ENCODE measurements at regions not wholly inside any gene's neighbourhood (a gene's known extent, or its start where the extent isn't known, plus 50 kb on each side); places are given as distances from the start of the nearest gene placed in this dataset.

- no peak for DNase-seq (ENCODE audit: low read depth)
These were observed 1080.8 kb downstream of the AMY1C start for GRCh38 chr1:104830534-104830933.

GRCh38 chr1:104852151-104852550, 1102.5 kb downstream of the AMY1C start:
- no peak for DNase-seq (ENCODE audit: low read depth)

DNA sequence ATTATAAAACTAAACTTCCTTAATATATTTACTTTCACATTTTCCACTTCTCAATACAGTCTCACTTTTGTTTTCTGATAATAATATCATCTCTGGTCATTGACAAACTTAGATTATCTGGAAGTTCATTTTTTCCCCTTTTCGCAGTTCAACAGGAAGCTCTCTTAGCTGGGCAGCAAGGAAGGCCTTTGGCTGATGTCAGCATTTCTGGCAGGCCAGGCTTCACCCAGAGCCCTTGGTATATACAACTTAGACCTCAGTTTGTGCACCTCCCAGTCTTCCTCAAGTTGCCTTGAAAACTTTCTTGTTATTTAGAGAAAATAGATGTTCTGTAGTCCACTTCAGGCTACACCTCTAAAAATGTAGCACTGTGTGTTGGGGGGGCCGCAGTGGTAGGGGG, 1103.6 kb downstream of the AMY1C start:
- DNase-seq (ENCODE audit: low read depth): no peak

GRCh38 chr1:104854529-104854928, 1104.8 kb downstream of the AMY1C start:
- no peak for DNase-seq (ENCODE audit: low read depth)

GRCh38 chr1:104855550-104855949, 1105.9 kb downstream of the AMY1C start:
- no peak for DNase-seq (ENCODE audit: low read depth)

GRCh38 chr1:104856091-104856490, 1106.4 kb downstream of the AMY1C start:
- DNase-seq (ENCODE audit: low read depth): no peak

- no peak for DNase-seq (ENCODE audit: low read depth)
These were observed 1106.8 kb downstream of the AMY1C start for GRCh38 chr1:104856518-104856917.

DNA sequence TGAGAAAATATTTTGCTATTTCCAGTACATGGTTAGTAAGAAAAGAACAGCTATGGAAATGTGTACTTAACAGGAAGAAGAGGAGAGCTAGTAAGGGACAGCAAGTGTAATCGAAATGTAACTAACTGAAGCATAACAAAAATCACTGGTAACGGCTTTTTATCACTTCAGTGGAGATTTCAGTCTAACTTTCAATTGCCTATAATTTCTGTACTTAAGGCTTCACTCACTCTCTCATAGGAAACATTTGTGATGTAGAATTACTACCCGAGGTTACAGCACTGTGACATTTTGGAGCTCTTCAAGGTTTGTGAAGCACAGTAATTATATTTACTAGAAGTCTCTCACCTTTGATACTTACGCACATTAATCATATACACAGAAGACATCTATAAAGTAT, 1119.1 kb downstream of the AMY1C start:
- DNase-seq (ENCODE audit: low read depth): no peak

- DNase-seq (ENCODE audit: low read depth): no peak
These were observed 1124.3 kb downstream of the AMY1C start for GRCh38 chr1:104874044-104874443.

DNA sequence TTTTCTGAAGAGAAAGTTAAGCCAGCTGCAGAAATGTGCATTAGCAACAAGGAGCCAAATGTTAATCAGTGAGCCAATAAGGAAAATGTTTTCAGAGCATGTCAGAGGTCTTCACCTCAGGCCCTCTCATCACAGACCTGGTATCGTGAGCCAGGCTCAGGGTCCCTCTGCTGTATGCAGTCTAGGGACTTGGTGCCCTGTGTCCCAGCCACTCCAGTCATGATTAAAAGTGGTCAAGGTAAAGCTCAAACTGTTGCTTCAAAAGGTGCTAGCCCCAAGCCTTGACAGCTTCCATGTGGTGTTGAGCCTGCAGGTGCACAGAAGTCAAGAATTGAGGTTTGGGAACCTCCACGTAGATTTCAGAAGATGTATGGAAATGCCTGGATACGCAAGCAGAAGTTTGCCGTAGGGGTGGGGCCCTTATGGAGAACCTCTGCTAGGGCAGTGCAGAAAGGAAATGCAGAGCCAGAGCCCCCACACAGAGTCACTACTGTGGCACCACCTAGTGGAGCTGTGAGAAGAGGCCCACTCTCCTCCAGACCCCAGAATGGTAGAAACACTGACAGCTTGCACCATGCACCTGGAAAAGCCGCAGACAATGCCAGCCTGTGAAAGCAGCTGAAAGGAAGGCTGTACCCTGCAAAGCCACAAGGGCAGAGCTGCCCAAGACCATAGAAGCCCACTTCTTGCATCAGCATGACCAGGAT, 1128.7 kb downstream of the AMY1C start:
- no peak for DNase-seq (ENCODE audit: low read depth)

GRCh38 chr1:104884939-104885338, 1135.2 kb downstream of the AMY1C start:
- peak; percentile 10 for DNase-seq (ENCODE audit: low read depth)

GRCh38 chr1:104905322-104905721, 1155.6 kb downstream of the AMY1C start:
- no peak for DNase-seq (ENCODE audit: low read depth)

DNA sequence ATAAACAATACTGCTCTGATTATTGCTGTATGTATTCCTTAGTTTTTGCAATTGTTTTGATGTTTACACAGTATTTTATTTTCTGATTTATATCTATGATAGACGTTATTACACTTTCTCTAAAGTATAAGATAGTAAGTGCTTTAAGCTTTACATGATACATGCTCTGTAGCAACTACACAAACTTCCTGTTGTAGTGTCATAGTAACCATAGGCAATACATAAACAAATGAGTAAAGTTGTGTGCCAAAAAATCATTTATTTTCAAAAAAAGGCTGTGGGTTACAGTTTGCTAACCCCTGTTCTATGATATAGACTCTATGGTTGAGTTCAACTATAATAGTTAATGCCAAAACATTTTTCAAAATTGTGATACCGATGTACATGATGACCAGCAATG, 1156.4 kb downstream of the AMY1C start:
- DNase-seq (ENCODE audit: low read depth): no peak

GRCh38 chr1:104919188-104919587, 1169.5 kb downstream of the AMY1C start:
- no peak for DNase-seq (ENCODE audit: low read depth)

- peak; percentile 23 for DNase-seq (ENCODE audit: low read depth)
These were observed 1171.8 kb downstream of the AMY1C start for GRCh38 chr1:104921525-104921924.

DNA sequence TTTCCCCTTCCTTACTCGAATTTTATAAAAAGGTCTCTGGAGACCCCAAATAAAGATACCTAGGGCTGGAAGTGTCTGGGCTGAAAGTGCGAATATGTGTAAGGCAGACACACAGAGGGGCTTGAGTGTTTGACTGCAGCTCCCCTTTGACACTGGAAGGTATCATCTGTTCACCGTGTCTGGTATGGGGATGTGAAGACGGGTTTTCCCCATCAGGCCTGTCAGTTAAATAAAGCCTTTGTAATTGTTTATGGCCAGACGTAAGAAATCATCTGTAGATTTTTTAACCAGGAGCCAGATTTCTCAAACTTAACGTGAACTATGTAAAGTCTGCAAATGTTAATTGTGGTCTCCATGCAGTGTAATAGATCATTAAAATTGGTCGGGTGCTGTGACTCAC, 1173.4 kb downstream of the AMY1C start:
- DNase-seq (ENCODE audit: low read depth): no peak

- no peak for DNase-seq (ENCODE audit: low read depth)
These were observed 1179.6 kb downstream of the AMY1C start for GRCh38 chr1:104929280-104929679.

- no peak for DNase-seq (ENCODE audit: low read depth)
These were observed 1182.6 kb downstream of the AMY1C start for GRCh38 chr1:104932030-104932915.

DNA sequence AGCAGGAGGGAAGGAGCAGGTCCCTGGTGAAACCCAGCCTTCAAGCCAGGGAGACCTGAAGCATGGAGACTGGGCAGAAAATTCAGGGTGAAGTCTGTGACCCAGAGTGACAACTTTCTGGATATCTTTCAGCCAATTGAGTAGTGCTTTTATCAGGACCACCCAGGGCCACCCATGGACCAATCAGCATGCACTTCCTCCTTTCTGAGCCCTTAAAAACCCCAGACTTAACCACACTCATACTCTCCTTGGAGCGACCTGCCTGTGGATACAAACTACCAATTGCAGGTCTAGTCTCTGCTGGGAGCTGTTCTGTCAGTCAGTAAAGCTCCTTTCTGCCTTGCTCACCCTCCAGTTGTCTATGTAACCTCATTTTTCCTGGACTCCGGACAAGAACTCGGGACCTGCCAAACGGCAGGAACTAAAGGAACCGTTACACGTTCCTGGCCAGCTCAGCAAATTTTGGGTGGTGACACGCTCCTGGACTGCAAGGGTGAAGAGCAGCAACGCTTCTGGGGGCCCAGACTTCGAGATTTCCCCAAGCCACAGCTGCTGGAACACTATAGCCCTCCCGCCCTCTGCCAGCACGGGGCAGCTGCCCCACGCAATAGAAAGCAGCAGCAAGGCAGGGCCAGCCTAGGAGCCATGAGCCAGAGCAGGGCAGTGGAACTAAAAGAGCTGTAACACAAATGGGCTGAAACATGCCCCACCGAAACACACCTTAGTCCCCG, 1183.4 kb downstream of the AMY1C start:
- DNase-seq (ENCODE audit: low read depth): no peak

DNA sequence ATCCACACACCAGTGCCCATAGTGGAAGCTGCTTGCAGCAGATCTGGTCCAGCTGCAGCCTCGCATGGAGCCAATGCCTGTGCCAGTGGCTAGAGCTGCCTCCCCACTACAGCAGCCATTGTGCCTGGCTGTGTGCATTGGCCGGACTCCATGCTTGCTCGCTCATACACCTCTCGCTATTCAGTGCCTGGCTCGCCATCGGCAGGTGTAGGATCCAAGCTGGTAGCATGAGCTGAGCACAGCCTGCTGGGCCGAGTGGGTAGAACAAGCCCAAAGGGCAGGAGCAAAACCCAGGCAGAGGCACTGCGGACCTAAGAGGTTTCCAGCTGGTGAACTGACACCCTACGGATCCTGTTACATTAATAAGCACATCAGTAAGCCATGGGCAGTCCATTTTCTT, 1184.1 kb downstream of the AMY1C start:
- DNase-seq (ENCODE audit: low read depth): no peak

- DNase-seq (ENCODE audit: low read depth): no peak
These were observed 1195.7 kb downstream of the AMY1C start for GRCh38 chr1:104945406-104945805.

- DNase-seq (ENCODE audit: low read depth): no peak
These were observed 1197.0 kb downstream of the AMY1C start for GRCh38 chr1:104946558-104947210.

Data from non-pigmented ciliary epithelial cell (primary cell).